ENCODE measurements at regions not wholly inside any gene's neighbourhood (a gene's known extent, or its start where the extent isn't known, plus 50 kb on each side); places are given as distances from the start of the nearest gene placed in this dataset.

DNA sequence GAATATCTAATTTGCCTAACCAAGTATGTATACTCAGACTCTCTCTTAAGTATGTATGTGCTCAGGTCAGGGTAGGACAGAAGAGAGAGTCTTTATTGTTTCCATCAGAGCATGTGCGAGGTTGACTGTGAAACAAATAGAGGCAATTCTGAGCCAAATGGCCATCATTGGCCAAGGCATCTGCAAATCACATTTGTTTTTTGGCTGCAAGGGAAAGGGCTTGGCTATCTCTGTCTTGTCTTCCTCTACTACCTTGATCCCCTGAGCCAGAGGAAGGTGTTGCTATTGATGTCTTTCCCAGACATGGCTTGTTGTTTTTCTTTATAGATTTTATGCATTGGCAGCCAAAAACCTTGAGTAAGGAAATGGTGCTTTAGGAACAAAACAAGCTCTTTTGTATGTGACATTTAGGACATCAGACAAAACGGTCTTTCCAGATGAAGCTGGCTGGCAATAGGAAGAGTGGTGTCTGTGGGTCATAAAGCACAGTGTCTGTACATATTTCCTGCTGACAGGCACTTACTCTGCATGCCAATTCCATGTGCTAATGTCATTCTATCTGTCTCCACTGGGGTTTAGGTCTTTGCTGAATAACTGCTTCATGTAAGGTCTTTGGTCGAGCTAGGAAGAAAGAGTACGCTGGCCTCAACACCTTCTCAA is 163.3 kb downstream of the BRINP2 start:
- H3K9me3 ChIP-seq = no peaks in the 10 kb centered on the region
- no peaks in the 10 kb centered on the region for H3K36me3 ChIP-seq
- H3K27me3 ChIP-seq = no peaks in the 10 kb centered on the region
- TF ChIP-seq POLR2A (IDR thresholded peaks at IDR 0.05) = no peak
- TF ChIP-seq POLR2AphosphoS5 (IDR thresholded peaks at IDR 0.05) = no peak
- TF ChIP-seq, protein P1, sequence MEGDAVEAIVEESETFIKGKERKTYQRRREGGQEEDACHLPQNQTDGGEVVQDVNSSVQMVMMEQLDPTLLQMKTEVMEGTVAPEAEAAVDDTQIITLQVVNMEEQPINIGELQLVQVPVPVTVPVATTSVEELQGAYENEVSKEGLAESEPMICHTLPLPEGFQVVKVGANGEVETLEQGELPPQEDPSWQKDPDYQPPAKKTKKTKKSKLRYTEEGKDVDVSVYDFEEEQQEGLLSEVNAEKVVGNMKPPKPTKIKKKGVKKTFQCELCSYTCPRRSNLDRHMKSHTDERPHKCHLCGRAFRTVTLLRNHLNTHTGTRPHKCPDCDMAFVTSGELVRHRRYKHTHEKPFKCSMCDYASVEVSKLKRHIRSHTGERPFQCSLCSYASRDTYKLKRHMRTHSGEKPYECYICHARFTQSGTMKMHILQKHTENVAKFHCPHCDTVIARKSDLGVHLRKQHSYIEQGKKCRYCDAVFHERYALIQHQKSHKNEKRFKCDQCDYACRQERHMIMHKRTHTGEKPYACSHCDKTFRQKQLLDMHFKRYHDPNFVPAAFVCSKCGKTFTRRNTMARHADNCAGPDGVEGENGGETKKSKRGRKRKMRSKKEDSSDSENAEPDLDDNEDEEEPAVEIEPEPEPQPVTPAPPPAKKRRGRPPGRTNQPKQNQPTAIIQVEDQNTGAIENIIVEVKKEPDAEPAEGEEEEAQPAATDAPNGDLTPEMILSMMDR (IDR thresholded peaks at IDR 0.05) = no peak
- H3K4me1 ChIP-seq = no peaks in the 10 kb centered on the region
- H3K4me3 ChIP-seq = no peak overlapping the region
- intact Hi-C loops (cut with DNase I; ENCODE audit: low total_unique reads) = no loop called here
- DNase-seq (ENCODE audit: low spot score in 2 of 2) = no peak
- no peak overlapping the region for H3K27ac ChIP-seq

Data from breast epithelium (tissue), 4 donors.